A549 (cell line): ENCODE measurements at regions not wholly inside any gene's neighbourhood (a gene's known extent, or its start where the extent isn't known, plus 50 kb on each side); places are given as distances from the start of the nearest gene placed in this dataset.

Experiments used
- ATAC-seq, 2 experiments: fragments of 200-7000 bp in 1 of 2; fragments of >200 bp in 1 of 2; cut with Nextera tagmentation in 1 of 2; cut with Tn5 transposase in 1 of 2; 3 replicates each; pipeline versions ENCODE4 v1.8.0 to v1.9.1; 2018 to 2020; ENCODE audit warnings: mild to moderate bottlenecking in 1 of 2, moderate library complexity in 1 of 2
- CTCF ChIA-PET: fragments of 300-600 bp; sonication (Branson Sonifier 250); formaldehyde crosslinking; extraction: SDS; loops from one replicate; lab custom pipeline; 2021; ENCODE audit warnings: antibody characterized with exemption, inconsistent platforms; lab: Yijun Ruan, JAX
- POLR2A ChIA-PET: fragments of 350-600 bp; formaldehyde crosslinking; extraction: SDS; loops from one replicate; lab custom pipeline; 2021; ENCODE audit warnings: antibody characterized with exemption, inconsistent platforms; lab: Yijun Ruan, JAX
- DNase-seq, 2 experiments: peaks; one replicate each; pipeline versions ENCODE4 v3.0.0 to v3.0.0-alpha.2; 2011 to 2016; ENCODE audit warnings: low read depth in 1 of 2, low spot score in 1 of 2
- FAIRE-seq: peaks from 2 replicates; lab custom pipeline; 2011; peaks lifted over from hg19 to GRCh38; lab: Jason Lieb, UNC
- H3K27ac ChIP-seq, 2 experiments: fragments of >200 bp; sonication (Bioruptor Twin); formaldehyde crosslinking; 3 replicates each; pipeline ENCODE4 v1.5.1; 2016 to 2017
- H3K4me1 ChIP-seq: fragments of >200 bp; sonication (Bioruptor Twin); formaldehyde crosslinking; 3 replicates; pipeline ENCODE4 v1.6.1; 2016
- H3K4me2 ChIP-seq: fragments of >200 bp; sonication (Bioruptor Twin); formaldehyde crosslinking; 3 replicates; pipeline ENCODE4 v1.6.1; 2016
- H3K4me3 ChIP-seq: fragments of >200 bp; sonication (Bioruptor Twin); formaldehyde crosslinking; 3 replicates; pipeline ENCODE4 v1.5.1; 2016
- H3K9me3 ChIP-seq: fragments of >200 bp; sonication (Bioruptor Twin); formaldehyde crosslinking; 3 replicates; pipeline ENCODE4 v1.6.1; 2016
- ATOH8 ChIP-seq: fragments of 250-450 bp; sonication (Bioruptor Pico); IDR thresholded peaks from 2 replicates; pipeline ENCODE4 v1.5.0; 2020; ENCODE audit warnings: low read depth, mild to moderate bottlenecking, moderate library complexity
- BCL3 ChIP-seq: fragments of >200 bp; sonication (Bioruptor Twin); formaldehyde crosslinking; IDR thresholded peaks from 3 replicates; pipeline ENCODE4 v1.6.1; 2016
- CBX2 ChIP-seq: fragments of 200-600 bp; sonication (generic); IDR thresholded peaks from 2 replicates; pipeline ENCODE4 v1.6.1; 2016; ENCODE audit warnings: low read depth, mild to moderate bottlenecking, borderline replicate concordance
- CBX8 ChIP-seq: fragments of 200-600 bp; sonication (generic); IDR thresholded peaks from 2 replicates; pipeline ENCODE4 v1.6.1; 2016
- CHD2 ChIP-seq: fragments of 150-350 bp; IDR thresholded peaks from 2 replicates; pipeline ENCODE4 v1.6.1; 2014; ENCODE audit warnings: low read length; ENCODE audit not compliant: partially characterized antibody
- EHMT2 ChIP-seq: fragments of 200-600 bp; sonication (generic); IDR thresholded peaks from 2 replicates; pipeline ENCODE4 v1.6.1; 2016; ENCODE audit warnings: antibody characterized with exemption, low read depth, mild to moderate bottlenecking, moderate library complexity
- ESRRA ChIP-seq: fragments of 150-350 bp; IDR thresholded peaks from 2 replicates; pipeline ENCODE4 v1.6.1; 2014; ENCODE audit warnings: mild to moderate bottlenecking, low read length, borderline replicate concordance
- FOSB ChIP-seq: fragments of 250-450 bp; sonication (Bioruptor Pico); IDR thresholded peaks from 2 replicates; pipeline ENCODE4 v1.5.0; 2020; ENCODE audit warnings: mild to moderate bottlenecking, moderate library complexity
- FOXS1 ChIP-seq: fragments of 250-450 bp; sonication (Bioruptor Pico); IDR thresholded peaks from 2 replicates; pipeline ENCODE4 v1.5.0; 2020; ENCODE audit warnings: mild to moderate bottlenecking, moderate library complexity
- HEYL ChIP-seq: fragments of 250-450 bp; sonication (Bioruptor Pico); IDR thresholded peaks from 2 replicates; pipeline ENCODE4 v1.8.0; 2021; ENCODE audit warnings: mild to moderate bottlenecking, moderate library complexity
- HMGXB4 ChIP-seq: fragments of 250-450 bp; sonication (Bioruptor Pico); IDR thresholded peaks from 2 replicates; pipeline ENCODE4 v1.5.0; 2021; ENCODE audit warnings: mild to moderate bottlenecking, moderate library complexity, borderline replicate concordance
- HOXB5 ChIP-seq: fragments of 250-450 bp; sonication (Bioruptor Pico); IDR thresholded peaks from 2 replicates; pipeline ENCODE4 v1.5.0; 2020; ENCODE audit warnings: mild to moderate bottlenecking, moderate library complexity
- JUNB ChIP-seq: fragments of >200 bp; sonication (Bioruptor Twin); formaldehyde crosslinking; IDR thresholded peaks from 2 replicates; pipeline ENCODE4 v1.6.1; 2016
- MAFK ChIP-seq: fragments of 450-650 bp; IDR thresholded peaks from 2 replicates; pipeline ENCODE4 v1.6.1; 2014; ENCODE audit not compliant: partially characterized antibody
- MYC ChIP-seq: IDR thresholded peaks from 2 replicates; pipeline ENCODE4 v1.6.1; 2012; ENCODE audit warnings: mild to moderate bottlenecking, inconsistent platforms, low read length, improper control_type of control experiment, borderline replicate concordance
- NFE2L2 ChIP-seq: fragments of 150-350 bp; conservative IDR thresholded peaks from 2 replicates; pipeline ENCODE4 v1.6.1; 2014; ENCODE audit warnings: low read length
- NR3C1 ChIP-seq: fragments of >200 bp; sonication (Bioruptor Twin); formaldehyde crosslinking; IDR thresholded peaks from 3 replicates; pipeline ENCODE4 v1.6.1; 2017
- PBX3 ChIP-seq: IDR thresholded peaks from 2 replicates; pipeline ENCODE4 v1.6.1; 2012
- RARB ChIP-seq: fragments of 250-450 bp; sonication (Bioruptor Pico); IDR thresholded peaks from 2 replicates; pipeline ENCODE4 v1.8.0; 2021; ENCODE audit warnings: mild to moderate bottlenecking, moderate library complexity
- RNF2 ChIP-seq: fragments of 200-600 bp; sonication (generic); IDR thresholded peaks from 2 replicates; pipeline ENCODE4 v1.6.1; 2016; ENCODE audit warnings: low read depth, mild to moderate bottlenecking, antibody characterized with exemption, moderate library complexity, borderline replicate concordance
- TFCP2L1 ChIP-seq: fragments of 250-450 bp; sonication (Bioruptor Pico); IDR thresholded peaks from 2 replicates; pipeline ENCODE4 v1.5.0; 2021; ENCODE audit warnings: mild to moderate bottlenecking
- TP53 ChIP-seq: fragments of 250-450 bp; sonication (Bioruptor Pico); IDR thresholded peaks from 2 replicates; pipeline ENCODE4 v1.5.0; 2021; ENCODE audit warnings: mild to moderate bottlenecking, moderate library complexity
- ZC3H11A ChIP-seq: fragments of 450-650 bp; IDR thresholded peaks from 2 replicates; pipeline ENCODE4 v1.6.1; 2014; ENCODE audit warnings: antibody characterized with exemption, mild to moderate bottlenecking
- WGBS: methylation state at CpG from one replicate; pipeline ENCODE4 v1.1.6; 2017; ENCODE audit errors: missing lambda C conversion rate; 5-methylcytosine and 5-hydroxymethylcytosine counted together

GRCh38 chr12:98227162-98227561, 288.2 kb upstream of the TMPO start (continued):
- TF ChIP-seq BCL3: no peak

GRCh38 chr12:98228683-98229539, 286.5 kb upstream of the TMPO start:
- 39% methylated on average over 8 of the region's 8 CpGs for WGBS
- H3K27ac ChIP-seq: no peak overlapping the region

GRCh38 chr12:98229540-98229924, 285.9 kb upstream of the TMPO start:
- DNase-seq: no peak
- Histone ChIP-seq H3K4me3 (no peak overlapping the region), H3K4me2 (no peak overlapping the region), H3K27ac (no peak overlapping the region), H3K4me1 (no peaks in the 10 kb centered on the region), H3K9me3 (no peaks in the 10 kb centered on the region)
- 45% methylated on average over 2 of the region's 2 CpGs for WGBS
- ChIA-PET POLR2A (no interaction called here), CTCF (no interaction called here)
- no peak for ATAC-seq
- TF ChIP-seq PBX3 (no peak), MAFK (no peak), NFE2L2 (no peak), BCL3 (no peak), RARB (no peak), CHD2 (no peak), NR3C1 (no peak)
- FAIRE-seq: no peak

More at GRCh38 chr12:98228683-98229539, 286.5 kb upstream of the TMPO start:
- Histone ChIP-seq H3K9me3 (no peaks in the 10 kb centered on the region), H3K4me2 (no peak overlapping the region)
- TF ChIP-seq CBX2 (no peak), ESRRA (no peak), RNF2 (no peak), JUNB (no peak), TP53 (no peak), PBX3 (no peak), ATOH8 (CRISPR knock-in tag) (no peak), TFCP2L1 (CRISPR knock-in tag) (no peak), FOXS1 (CRISPR knock-in tag) (no peak), ZC3H11A (no peak), MYC (no peak), EHMT2 (no peak), CBX8 (no peak), HOXB5 (CRISPR knock-in tag) (no peak), HMGXB4 (CRISPR knock-in tag) (no peak), HEYL (CRISPR knock-in tag) (no peak), FOSB (CRISPR knock-in tag) (no peak)
- TF ChIP-seq, all 56 proteins: peak for 0
- ChIA-PET CTCF (interaction anchor here (0.6 to 0.7 kb wide), 2 partner anchors 17 to 916 kb away, joined by 3 read pairs; no protein-coding TSS in a partner anchor), POLR2A (no interaction called here)
- DNase-seq (no peak), ATAC-seq (no peak), FAIRE-seq (no peak)
- no peak overlapping the region for H3K4me3 ChIP-seq
- H3K4me1 ChIP-seq: no peaks in the 10 kb centered on the region
